Urothelium cell line (cell line): ENCODE measurements at regions not wholly inside any gene's neighbourhood (a gene's known extent, or its start where the extent isn't known, plus 50 kb on each side); places are given as distances from the start of the nearest gene placed in this dataset.
"Not testable (repeated sequence)": the region's sequence is repeated elsewhere in the genome, so short reads cannot be mapped to it uniquely, and the experiment has no call there.

Experiments used
- DNase-seq: peaks from one replicate; pipeline ENCODE4 v3.0.0; 2011; ENCODE audit warnings: low spot score, mixed read lengths
- FAIRE-seq: peaks from 2 replicates; lab custom pipeline; 2011; peaks lifted over from hg19 to GRCh38; lab: Jason Lieb, UNC

- DNase-seq (no peak), FAIRE-seq (no peak)
Measured at GRCh38 chr4:82200046-82200445, 173.7 kb downstream of the HNRNPD start.

GRCh38 chr4:82194329-82194728 is 179.5 kb downstream of the HNRNPD start:
- DNase-seq (no peak), FAIRE-seq (no peak)

- DNase-seq (no peak), FAIRE-seq (no peak)
Measured at GRCh38 chr4:82192017-82192673, 181.6 kb downstream of the HNRNPD start.

DNA sequence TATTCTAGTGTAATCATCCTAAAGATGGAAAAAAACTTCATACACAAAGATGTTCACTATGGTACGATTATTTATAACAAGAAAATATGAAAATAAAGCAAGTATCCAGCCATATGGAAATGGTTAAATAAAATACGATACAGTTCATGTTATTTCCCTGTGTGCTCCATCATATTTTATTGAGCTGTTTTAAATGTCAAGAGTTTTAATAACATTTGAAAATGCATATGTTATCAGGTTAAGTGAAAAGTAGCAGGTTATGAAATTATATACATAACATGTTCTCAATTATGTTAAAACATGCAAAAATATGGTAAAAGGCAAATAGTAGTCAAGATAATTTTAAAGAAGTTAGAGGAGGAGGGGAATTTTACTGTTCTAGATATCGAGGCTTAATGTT is 192.0 kb downstream of the HNRNPD start:
- no peak for FAIRE-seq

DNA sequence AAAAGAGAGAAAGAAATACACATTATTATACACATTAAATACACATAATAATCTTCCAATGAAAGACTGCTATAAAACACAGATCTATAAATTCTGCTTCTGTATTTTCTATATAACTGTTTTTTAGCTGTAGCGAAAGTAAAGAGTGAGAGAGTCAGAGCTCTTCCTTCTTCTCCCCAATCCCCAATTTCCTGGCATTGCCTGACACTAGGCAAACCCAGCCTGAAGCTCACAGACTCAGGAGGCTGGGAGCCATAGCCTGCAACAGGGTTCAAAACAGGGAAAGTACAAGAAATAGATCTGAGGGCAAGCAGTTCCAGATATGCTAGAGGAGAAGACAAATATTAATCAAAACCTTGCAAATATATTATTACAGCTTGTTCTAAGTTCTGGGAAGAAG is 201.6 kb downstream of the HNRNPD start:
- FAIRE-seq, result no peak

More for the DNA sequence above, 192.0 kb downstream of the HNRNPD start:
- no peak for DNase-seq

DNA sequence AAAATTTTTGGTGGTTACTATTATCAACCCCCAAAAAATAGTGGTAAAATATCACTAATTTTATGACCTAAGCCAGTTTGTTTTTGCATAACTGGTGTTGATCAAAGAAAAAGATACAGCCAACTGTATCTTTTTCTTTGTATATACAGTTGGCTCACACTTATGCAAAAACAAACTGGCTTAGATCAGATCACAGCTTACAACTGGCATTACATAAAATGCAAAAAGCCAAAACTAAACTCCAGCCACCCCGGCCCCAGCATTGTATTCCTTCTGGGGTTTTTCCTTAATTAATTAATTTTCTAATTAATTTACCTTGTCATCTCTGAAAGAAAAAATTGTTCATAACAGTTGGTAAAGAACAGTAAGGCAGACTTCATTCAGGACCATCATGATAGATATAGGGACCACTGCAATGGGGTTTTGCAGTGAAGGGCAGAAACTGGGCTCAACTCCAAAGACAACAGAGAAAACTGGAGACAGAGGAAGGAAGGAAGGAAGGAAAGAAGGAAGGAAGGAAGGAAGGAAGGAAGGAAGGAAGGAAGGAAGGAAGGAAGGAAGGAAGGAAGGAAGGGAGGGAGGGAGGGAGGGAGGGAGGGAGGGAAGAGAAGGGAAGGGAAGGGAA is 202.1 kb downstream of the HNRNPD start:
- no peak for FAIRE-seq
- DNase-seq, result no peak

More for the DNA sequence above, 201.6 kb downstream of the HNRNPD start:
- no peak for DNase-seq

GRCh38 chr4:82149750-82150149 is 224.0 kb downstream of the HNRNPD start:
- no peak for DNase-seq
- no peak for FAIRE-seq

DNA sequence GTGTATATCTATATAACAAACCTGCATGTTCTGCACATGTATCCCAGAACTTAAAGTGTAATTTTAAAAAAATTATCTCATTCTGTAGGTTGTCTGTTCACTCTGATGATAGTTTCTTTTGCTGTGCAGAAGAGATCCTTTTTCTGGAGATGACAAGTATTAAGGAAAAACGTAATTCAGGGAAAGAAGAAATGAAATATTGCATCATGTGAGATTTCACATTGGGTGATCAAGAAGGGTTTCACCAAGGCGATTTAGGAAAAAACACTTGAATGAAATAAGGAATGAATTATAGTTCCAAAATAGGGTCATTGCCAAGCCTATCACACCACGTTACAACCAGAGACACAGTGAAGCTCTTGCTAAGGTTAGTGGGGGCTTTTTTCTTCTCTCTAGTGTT is 227.9 kb downstream of the HNRNPD start:
- no peak for FAIRE-seq
- no peak for DNase-seq

DNA sequence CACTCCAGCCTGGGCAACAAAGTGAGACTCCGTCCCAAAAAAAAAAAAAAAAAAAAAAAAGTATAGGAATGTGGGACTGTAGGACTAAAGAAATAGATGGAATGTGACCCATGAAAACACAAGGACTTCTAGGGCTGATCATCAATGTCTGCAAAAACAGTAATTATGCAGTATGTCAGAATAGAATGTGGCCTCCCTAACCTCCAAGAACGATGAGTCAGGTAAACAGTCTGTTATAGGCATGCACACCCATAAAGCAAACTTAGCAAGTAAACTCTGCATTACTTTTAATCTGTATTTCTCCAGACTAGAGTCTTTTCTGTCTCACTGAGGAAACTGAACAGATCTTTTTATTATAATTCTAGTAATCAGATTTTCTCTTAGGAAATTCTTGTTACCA is 233.4 kb downstream of the HNRNPD start:
- FAIRE-seq, result no peak
- DNase-seq, result no peak

DNA sequence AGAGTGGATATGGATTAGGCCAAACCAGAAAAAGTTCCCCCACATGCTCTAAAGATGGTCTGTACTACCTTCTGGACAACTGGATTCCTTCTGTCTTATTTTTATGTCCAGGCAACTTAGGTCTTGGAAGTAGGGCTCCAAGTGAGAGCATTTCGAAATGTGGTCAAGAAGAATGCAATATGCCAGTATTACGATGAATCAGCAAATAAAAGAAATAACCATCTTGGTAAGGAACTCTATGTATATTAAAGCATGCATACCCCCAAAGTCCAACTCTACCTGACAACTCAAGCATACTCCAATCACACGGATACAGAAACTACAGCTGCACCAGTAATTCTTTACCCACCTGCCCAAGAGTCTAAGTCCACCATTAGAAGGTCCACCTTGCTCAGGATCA is 234.5 kb downstream of the HNRNPD start:
- DNase-seq (no peak), FAIRE-seq (no peak)

GRCh38 chr4:82138374-82138773 is 235.4 kb downstream of the HNRNPD start:
- DNase-seq (no peak), FAIRE-seq (no peak)

DNA sequence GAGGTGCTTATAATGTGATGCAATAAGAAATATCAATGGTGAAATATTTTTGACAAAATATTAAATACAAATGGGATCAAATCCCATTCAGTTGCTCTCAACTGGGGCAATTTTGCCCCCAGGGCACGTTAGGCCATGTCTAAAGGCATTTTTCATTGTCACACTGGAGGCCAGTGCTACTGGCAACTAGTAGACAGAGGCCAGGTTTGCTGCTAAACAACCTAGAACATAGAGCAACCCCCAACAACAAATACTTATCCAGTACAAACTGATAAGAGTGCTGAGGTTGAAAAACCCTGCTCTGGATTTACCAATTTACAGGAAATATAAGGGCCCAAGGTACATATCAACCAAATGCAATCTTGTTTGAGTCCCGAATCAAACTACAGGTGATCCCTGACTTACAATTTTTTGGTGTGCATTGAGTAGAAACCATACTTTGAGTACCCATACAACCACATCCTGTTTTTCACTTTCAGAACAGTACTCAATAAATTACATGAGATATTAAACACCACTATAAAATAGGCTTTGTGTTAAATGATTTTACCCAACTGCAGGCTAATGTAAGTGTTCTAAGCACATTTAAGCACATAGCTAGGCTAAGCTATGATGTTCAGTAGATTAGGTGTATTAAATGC is 237.5 kb downstream of the HNRNPD start:
- FAIRE-seq (no peak), DNase-seq (no peak)

GRCh38 chr4:82128355-82128754 is 245.4 kb downstream of the HNRNPD start:
- FAIRE-seq, result no peak

DNA sequence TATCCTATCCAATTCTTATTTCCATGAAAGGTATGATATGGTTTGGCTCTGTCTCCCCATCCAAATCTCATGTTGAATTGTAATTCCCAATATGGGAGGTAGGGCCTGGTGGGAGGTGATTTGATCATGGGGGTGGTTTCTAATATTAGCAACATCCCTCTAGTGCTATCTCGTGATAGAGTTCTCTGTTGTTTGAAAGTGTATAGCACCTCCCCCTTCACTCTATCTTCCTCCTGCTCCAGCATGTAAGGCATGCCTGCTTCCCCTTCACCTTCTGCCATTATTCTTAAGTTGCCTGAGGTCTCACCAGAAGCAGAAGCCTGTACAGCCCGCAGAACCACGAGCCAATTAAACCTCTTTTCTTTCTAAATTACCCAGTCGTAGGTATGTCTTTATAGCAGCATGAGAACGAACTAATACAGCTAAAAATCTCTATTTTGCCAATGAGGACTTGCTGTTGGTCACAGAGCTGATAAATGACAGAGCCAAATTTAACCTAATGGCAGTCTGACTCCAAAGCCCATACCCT is 247.2 kb downstream of the HNRNPD start:
- no peak for FAIRE-seq
- no peak for DNase-seq

More at GRCh38 chr4:82128355-82128754, 245.4 kb downstream of the HNRNPD start:
- no peak for DNase-seq

GRCh38 chr4:82125787-82126297 is 247.9 kb downstream of the HNRNPD start:
- no peak for DNase-seq
- no peak for FAIRE-seq

GRCh38 chr4:82124932-82125786 is 248.6 kb downstream of the HNRNPD start:
- no peak for DNase-seq
- no peak for FAIRE-seq

- FAIRE-seq (no peak), DNase-seq (no peak)
Measured at GRCh38 chr4:82124365-82124764, 249.4 kb downstream of the HNRNPD start.

DNA sequence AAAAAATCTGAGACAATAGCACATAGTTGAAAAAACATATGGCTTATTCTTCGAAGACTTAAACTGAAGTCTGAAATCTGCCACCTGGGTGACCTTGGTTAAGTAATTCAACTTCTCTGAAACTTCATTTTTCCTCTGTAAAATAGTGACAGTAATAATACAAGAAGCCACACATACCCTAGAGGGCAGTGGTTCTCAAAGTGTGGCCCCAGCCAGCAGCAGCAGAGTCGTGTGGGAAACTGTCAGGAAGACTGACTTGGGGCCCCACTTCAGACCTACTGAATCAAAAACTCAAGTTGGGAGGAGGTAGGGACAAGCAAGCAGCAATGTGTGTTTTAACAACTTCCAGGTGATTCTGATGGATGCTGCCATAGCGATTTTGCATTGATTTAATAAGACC is 249.9 kb downstream of the HNRNPD start:
- DNase-seq (no peak), FAIRE-seq (no peak)

GRCh38 chr4:82115183-82115582 is 258.6 kb downstream of the HNRNPD start:
- FAIRE-seq, DNase-seq: not testable (repeated sequence)

- no peak for DNase-seq
- no peak for FAIRE-seq
Measured at GRCh38 chr4:82108506-82108905, 265.3 kb downstream of the HNRNPD start.

DNA sequence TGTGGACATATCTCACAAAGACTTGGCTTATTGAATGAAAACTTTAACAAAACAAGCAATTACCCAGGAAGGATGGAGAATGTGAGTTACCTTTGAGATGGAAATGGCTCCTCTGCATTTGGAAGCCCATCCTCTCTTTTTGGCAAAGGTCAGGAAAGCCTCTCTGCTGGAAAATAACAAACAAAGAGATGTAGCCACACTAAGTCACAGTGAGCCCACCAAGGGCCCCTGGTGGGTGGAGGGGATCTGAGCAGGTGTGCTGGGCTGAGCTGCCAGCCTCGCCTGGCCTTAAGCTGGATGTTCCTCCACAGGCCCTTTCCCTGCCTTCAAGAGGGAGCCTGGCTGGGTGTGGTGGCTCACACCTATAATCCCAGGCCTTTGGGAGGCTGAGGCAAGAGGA is 269.2 kb downstream of the HNRNPD start:
- no peak for DNase-seq
- FAIRE-seq, result no peak
